H1 (cell line): ENCODE measurements at regions not wholly inside any gene's neighbourhood (a gene's known extent, or its start where the extent isn't known, plus 50 kb on each side); places are given as distances from the start of the nearest gene placed in this dataset.

Source experiments
- CTCF ChIA-PET: fragments of 300-600 bp; sonication (Branson Sonifier 250); formaldehyde crosslinking; loops from one replicate; lab custom pipeline; 2021; ENCODE audit not compliant: partially characterized antibody; lab: Charles Lee
- POLR2A ChIA-PET: fragments of 300-600 bp; sonication (Branson Sonifier 250); formaldehyde crosslinking; loops from one replicate; lab custom pipeline; 2021; ENCODE audit warnings: inconsistent platforms; ENCODE audit not compliant: partially characterized antibody; lab: Charles Lee
- DNase-seq, 2 experiments: peaks; one replicate each; pipeline versions ENCODE4 v3.0.0 to v3.0.0-alpha.2; 2010 to 2022; ENCODE audit warnings: low spot score in 2 of 2, low read depth in 1 of 2, mixed read lengths in 1 of 2
- FAIRE-seq: peaks from 2 replicates; lab custom pipeline; 2011; peaks lifted over from hg19 to GRCh38; lab: Jason Lieb, UNC
- H2AFZ ChIP-seq: 2 replicates; pipeline ENCODE4 v1.8.1; 2012; ENCODE audit warnings: low read length, inconsistent platforms
- H2AK5ac ChIP-seq: 2 replicates; pipeline ENCODE4 v1.6.1; 2013; ENCODE audit warnings: low read depth, low read length
- H2BK120ac ChIP-seq: replicated peaks from 2 replicates; pipeline ENCODE3; 2013; ENCODE audit warnings: low read depth, low read length, inconsistent platforms
- H2BK12ac ChIP-seq: 2 replicates; pipeline ENCODE4 v1.6.1; 2013; ENCODE audit warnings: low read depth, low read length
- H2BK15ac ChIP-seq: 2 replicates; pipeline ENCODE4 v1.6.1; 2013; ENCODE audit warnings: low read length
- H2BK20ac ChIP-seq: 2 replicates; pipeline ENCODE4 v1.6.1; 2013; ENCODE audit warnings: low read length
- H2BK5ac ChIP-seq: 2 replicates; pipeline ENCODE4 v1.6.1; 2013; ENCODE audit warnings: low read depth, low read length
- H3K14ac ChIP-seq: 2 replicates; pipeline ENCODE4 v1.6.1; 2013; ENCODE audit warnings: inconsistent platforms; ENCODE audit not compliant: insufficient read length
- H3K18ac ChIP-seq: 2 replicates; pipeline ENCODE4 v1.6.1; 2013; ENCODE audit warnings: low read length; ENCODE audit errors: extremely low read depth
- H3K23ac ChIP-seq: 2 replicates; pipeline ENCODE4 v1.6.1; 2013; ENCODE audit warnings: inconsistent platforms; ENCODE audit not compliant: insufficient read length
- H3K23me2 ChIP-seq: 2 replicates; pipeline ENCODE4 v1.6.1; 2013; ENCODE audit warnings: low read depth, low read length
- H3K27ac ChIP-seq: 2 replicates; pipeline ENCODE4 v1.6.1; 2011; ENCODE audit warnings: low read depth, low read length, inconsistent platforms
- H3K27me3 ChIP-seq, 4 experiments: replicated peaks in 1 of 4; 1 replicate in 1 of 4; 2 replicates in 3 of 4; pipeline versions ENCODE4 v1.6.1 to v1.8.1; 2011 to 2013; ENCODE audit warnings: low read length in 3 of 4, mild to moderate bottlenecking in 3 of 4, inconsistent platforms in 2 of 4, mixed read lengths in 2 of 4, moderate library complexity in 1 of 4; ENCODE audit not compliant: control insufficient read depth in 3 of 4, insufficient read depth in 3 of 4; ENCODE audit errors: extremely low read depth in 1 of 4
- H3K36me3 ChIP-seq, 4 experiments: 2 replicates each; pipeline versions ENCODE4 v1.6.1 to v1.8.1; 2011 to 2013; ENCODE audit warnings: mild to moderate bottlenecking in 4 of 4, low read length in 3 of 4, moderate library complexity in 2 of 4, control low read depth in 1 of 4, inconsistent platforms in 1 of 4; ENCODE audit not compliant: insufficient read depth in 4 of 4, control insufficient read depth in 2 of 4
- H3K4ac ChIP-seq: replicated peaks from 2 replicates; pipeline ENCODE3; 2013; ENCODE audit warnings: low read length, low read depth, mixed read lengths, inconsistent platforms; ENCODE audit not compliant: insufficient read length
- H3K4me1 ChIP-seq, 4 experiments: replicated peaks in 1 of 4; 1 replicate in 1 of 4; 2 replicates in 3 of 4; pipeline versions ENCODE4 v1.6.1 to v1.8.1; 2011 to 2013; ENCODE audit warnings: low read length in 3 of 4, inconsistent platforms in 2 of 4, mixed read lengths in 1 of 4; ENCODE audit not compliant: insufficient read depth in 4 of 4, control insufficient read depth in 3 of 4
- H3K4me2 ChIP-seq, 2 experiments: 2 replicates each; pipeline versions ENCODE4 v1.6.1 to v1.8.1; 2011 to 2013; ENCODE audit warnings: low read depth in 2 of 2, low read length in 2 of 2, control low read depth in 1 of 2, inconsistent platforms in 1 of 2, mild to moderate bottlenecking in 1 of 2; ENCODE audit not compliant: insufficient read depth in 1 of 2
- H3K4me3 ChIP-seq, 4 experiments: fragments of 200-600, 300-600 bp in 1 of 4; sonication (generic), shearing (Covaris generic), sonication (Bioruptor Twin) in 1 of 4; 2 replicates each; pipeline versions ENCODE4 v1.5.1 to v1.8.1; 2011 to 2016; ENCODE audit warnings: low read length in 4 of 4, low read depth in 3 of 4, control low read depth in 2 of 4, inconsistent platforms in 2 of 4, mild to moderate bottlenecking in 2 of 4, mixed read lengths in 1 of 4, moderate library complexity in 1 of 4; ENCODE audit not compliant: insufficient read depth in 2 of 4; ENCODE audit errors: extremely low read depth in 1 of 4
- H3K56ac ChIP-seq: replicated peaks from 2 replicates; pipeline ENCODE3; 2013; ENCODE audit warnings: low read depth, mild to moderate bottlenecking, mixed read lengths, low read length, inconsistent platforms; ENCODE audit not compliant: insufficient read length
- H3K79me1 ChIP-seq: 2 replicates; pipeline ENCODE4 v1.6.1; 2013; ENCODE audit warnings: low read depth, low read length, control low read depth
- H3K79me2 ChIP-seq, 2 experiments: 2 replicates each; pipeline versions ENCODE4 v1.6.1 to v1.8.1; 2012 to 2013; ENCODE audit warnings: low read length in 2 of 2, mild to moderate bottlenecking in 2 of 2, inconsistent platforms in 1 of 2; ENCODE audit not compliant: insufficient read depth in 2 of 2, control insufficient read depth in 1 of 2
- H3K9ac ChIP-seq, 4 experiments: replicated peaks in 1 of 4; 1 replicate in 1 of 4; 2 replicates in 3 of 4; pipeline versions ENCODE4 v1.6.1 to v1.8.1; 2011 to 2013; ENCODE audit warnings: low read depth in 3 of 4, low read length in 3 of 4, control low read depth in 2 of 4, mild to moderate bottlenecking in 2 of 4, moderate library complexity in 2 of 4, inconsistent platforms in 1 of 4; ENCODE audit errors: extremely low read depth in 1 of 4
- H3K9me3 ChIP-seq, 2 experiments: 2 replicates each; pipeline versions ENCODE4 v1.6.1 to v1.8.1; 2012 to 2013; ENCODE audit warnings: mild to moderate bottlenecking in 2 of 2, moderate library complexity in 2 of 2, control low read depth in 1 of 2, inconsistent platforms in 1 of 2, low read depth in 1 of 2, low read length in 1 of 2, mixed read lengths in 1 of 2; ENCODE audit not compliant: insufficient read depth in 2 of 2
- H4K20me1 ChIP-seq, 2 experiments: replicated peaks in 1 of 2; 2 replicates each; pipeline versions ENCODE3 to v1.8.1; 2011 to 2013; ENCODE audit warnings: inconsistent platforms in 2 of 2, low read length in 2 of 2, mild to moderate bottlenecking in 1 of 2; ENCODE audit not compliant: insufficient read depth in 2 of 2, control insufficient read depth in 1 of 2
- H4K5ac ChIP-seq: 2 replicates; pipeline ENCODE4 v1.6.1; 2013; ENCODE audit warnings: low read length, low read depth, mixed read lengths, inconsistent platforms; ENCODE audit not compliant: insufficient read length
- H4K8ac ChIP-seq: 2 replicates; pipeline ENCODE4 v1.8.0; 2013; ENCODE audit warnings: mild to moderate bottlenecking, moderate library complexity, low read length, inconsistent platforms; ENCODE audit not compliant: insufficient read depth; ENCODE audit errors: extremely low read depth
- H4K91ac ChIP-seq: replicated peaks from 2 replicates; pipeline ENCODE3; 2013; ENCODE audit warnings: low read length, mixed read lengths, inconsistent platforms; ENCODE audit not compliant: insufficient read length
- GABPA ChIP-seq: IDR thresholded peaks from 2 replicates; pipeline ENCODE4 v1.6.1; 2011; ENCODE audit warnings: mild to moderate bottlenecking, low read length, moderate library complexity, borderline replicate concordance; ENCODE audit not compliant: insufficient read depth
- RAD21 ChIP-seq, 2 experiments: IDR thresholded peaks in 1 of 2; conservative IDR thresholded peaks in 1 of 2; 2 replicates each; pipeline ENCODE4 v1.6.1; 2011; ENCODE audit warnings: low read depth in 2 of 2, low read length in 2 of 2, improper control_type of control experiment in 1 of 2, inconsistent platforms in 1 of 2, mild to moderate bottlenecking in 1 of 2, moderate library complexity in 1 of 2
- WGBS, 2 experiments: shearing (Covaris generic) in 1 of 2; methylation state at CpG; one replicate each; pipeline versions ENCODE4 v1.1.6 to v1.1.7; 2013 to 2015; ENCODE audit warnings: low lambda C conversion rate in 2 of 2, mixed read lengths in 2 of 2, inconsistent platforms in 1 of 2, low coverage in 1 of 2, missing lambda C conversion rate in 1 of 2; ENCODE audit not compliant: insufficient replicate concordance in 2 of 2, insufficient coverage in 1 of 2, insufficient read length in 1 of 2; ENCODE audit errors: extremely low coverage in 1 of 2, missing lambda C conversion rate in 1 of 2; 5-methylcytosine and 5-hydroxymethylcytosine counted together
- TF ChIP-seq, protein P1 (sequence below), 3 experiments: IDR thresholded peaks; 1 replicate in 2 of 3; 2 replicates in 1 of 3; pipeline versions ENCODE4 v1.5.1 to v1.6.1; 2011; ENCODE audit warnings: low read length in 3 of 3, mild to moderate bottlenecking in 3 of 3, inconsistent platforms in 2 of 3, low read depth in 1 of 3, moderate library complexity in 1 of 3; ENCODE audit not compliant: insufficient read depth in 1 of 3; ENCODE audit errors: control extremely low read depth in 1 of 3

DNA sequence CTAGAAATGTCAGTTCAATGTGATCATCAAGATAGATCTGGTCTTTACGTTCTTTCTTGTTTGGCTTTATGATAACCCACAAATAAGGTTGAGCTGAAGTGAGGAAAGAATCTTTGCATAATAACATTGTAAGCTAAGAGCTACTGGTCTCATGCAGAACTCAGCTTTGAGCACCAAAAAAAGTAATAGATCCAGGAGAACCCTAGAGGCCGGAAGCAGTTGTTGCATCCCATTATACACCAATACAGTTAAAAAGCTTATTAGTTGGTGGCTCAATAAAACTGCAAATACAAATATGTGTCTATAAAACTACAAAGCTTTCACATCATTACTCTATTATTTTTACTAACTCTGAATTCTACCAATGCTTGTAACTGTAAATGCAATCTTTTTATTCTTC is 85.5 kb upstream of the NUDT12 start:
- Histone ChIP-seq H2BK20ac (no peak overlapping the region), H3K4me2 (no peak overlapping the region), H3K14ac (no peak overlapping the region), H3K23ac (no peak overlapping the region), H4K20me1 (no peaks in the 10 kb centered on the region), H2AFZ (no peak overlapping the region), H3K9ac (no peak overlapping the region), H2BK15ac (no peak overlapping the region), H4K91ac (no peak overlapping the region), H3K4ac (no peak overlapping the region), H3K4me3 (no peak overlapping the region), H3K27ac (no peak overlapping the region), H3K79me1 (no peaks in the 10 kb centered on the region), H3K79me2 (no peaks in the 10 kb centered on the region), H3K4me1 (peaks cover 0 to 25% (median 5%) of the 10 kb centered on the region in 4 experiments; a peak in 5 of 7 replicates), H2BK12ac (no peak overlapping the region), H3K27me3 (no peaks in the 10 kb centered on the region), H3K56ac (no peak overlapping the region), H3K23me2 (no peaks in the 10 kb centered on the region; the same call in 1 of the 2 replicates), H4K5ac (peak overlapping the region; percentile 82), H2BK5ac (no peak overlapping the region), H3K36me3 (no peaks in the 10 kb centered on the region), H3K9me3 (no peaks in the 10 kb centered on the region), H3K18ac (no peak overlapping the region; the same call in 1 of the 2 replicates), H2BK120ac (no peak overlapping the region), H2AK5ac (no peak overlapping the region), H4K8ac (no peak overlapping the region)
- WGBS, 2 experiments = 85% methylated on average over 2 of the region's 2 CpGs; no CpG with 5 or more reads in 1 of the 2 experiments
- no peak for FAIRE-seq
- TF ChIP-seq, protein P1, sequence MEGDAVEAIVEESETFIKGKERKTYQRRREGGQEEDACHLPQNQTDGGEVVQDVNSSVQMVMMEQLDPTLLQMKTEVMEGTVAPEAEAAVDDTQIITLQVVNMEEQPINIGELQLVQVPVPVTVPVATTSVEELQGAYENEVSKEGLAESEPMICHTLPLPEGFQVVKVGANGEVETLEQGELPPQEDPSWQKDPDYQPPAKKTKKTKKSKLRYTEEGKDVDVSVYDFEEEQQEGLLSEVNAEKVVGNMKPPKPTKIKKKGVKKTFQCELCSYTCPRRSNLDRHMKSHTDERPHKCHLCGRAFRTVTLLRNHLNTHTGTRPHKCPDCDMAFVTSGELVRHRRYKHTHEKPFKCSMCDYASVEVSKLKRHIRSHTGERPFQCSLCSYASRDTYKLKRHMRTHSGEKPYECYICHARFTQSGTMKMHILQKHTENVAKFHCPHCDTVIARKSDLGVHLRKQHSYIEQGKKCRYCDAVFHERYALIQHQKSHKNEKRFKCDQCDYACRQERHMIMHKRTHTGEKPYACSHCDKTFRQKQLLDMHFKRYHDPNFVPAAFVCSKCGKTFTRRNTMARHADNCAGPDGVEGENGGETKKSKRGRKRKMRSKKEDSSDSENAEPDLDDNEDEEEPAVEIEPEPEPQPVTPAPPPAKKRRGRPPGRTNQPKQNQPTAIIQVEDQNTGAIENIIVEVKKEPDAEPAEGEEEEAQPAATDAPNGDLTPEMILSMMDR (IDR thresholded peaks at IDR 0.05; ENCODE audit: control extremely low read depth in 1 of 3, insufficient read depth in 1 of 3, low read depth in 1 of 3, low read length in 3 of 3) = peak in 1 of 3 experiments; percentile 39; a peak in 1 of 4 replicates
- TF ChIP-seq RAD21 (IDR thresholded peaks at IDR 0.05 in 1 of 2, conservative IDR thresholded peaks at IDR 0.05 in 1 of 2; ENCODE audit: low read depth in 2 of 2, low read length in 2 of 2) (peak in 1 of 2 experiments; percentile 16; a peak in 1 of 4 replicates), GABPA (no peak)
- POLR2A ChIA-PET = no interaction called here
- CTCF ChIA-PET = interaction anchor here (0.6 to 1.7 kb wide), 8 partner anchors 8 to 67 kb away, joined by 3 to 8 read pairs (median 3); no protein-coding TSS in a partner anchor
- no peak for DNase-seq
